SJSA1 (cell line): ENCODE measurements at regions not wholly inside any gene's neighbourhood (a gene's known extent, or its start where the extent isn't known, plus 50 kb on each side); places are given as distances from the start of the nearest gene placed in this dataset.

Experiments used
- DNase-seq, 2 experiments: peaks; one replicate each; pipeline ENCODE4 v3.0.0-alpha.2; 2015 to 2020; ENCODE audit warnings: low spot score in 2 of 2, low read depth in 1 of 2
- H3K27ac ChIP-seq: fragments of 250-450 bp; sonication (Bioruptor Pico); 2 replicates; pipeline ENCODE4 v1.5.1; 2020; ENCODE audit warnings: mild to moderate bottlenecking, moderate library complexity
- H3K27me3 ChIP-seq: fragments of 250-450 bp; sonication (Bioruptor Pico); replicated peaks from 2 replicates; pipeline ENCODE4 v1.5.1; 2020; ENCODE audit warnings: mild to moderate bottlenecking, moderate library complexity
- H3K36me3 ChIP-seq: fragments of 250-450 bp; sonication (Bioruptor Pico); 2 replicates; pipeline ENCODE4 v1.5.1; 2020; ENCODE audit warnings: mild to moderate bottlenecking
- H3K4me1 ChIP-seq: fragments of 250-450 bp; sonication (Bioruptor Pico); replicated peaks from 2 replicates; pipeline ENCODE4 v1.6.1; 2021; ENCODE audit warnings: mild to moderate bottlenecking
- H3K4me3 ChIP-seq: fragments of 250-450 bp; sonication (Bioruptor Pico); 2 replicates; pipeline ENCODE4 v1.5.1; 2020; ENCODE audit warnings: mild to moderate bottlenecking
- H3K9me3 ChIP-seq: fragments of 250-450 bp; sonication (Bioruptor Pico); replicated peaks from 2 replicates; pipeline ENCODE4 v1.5.1; 2020; ENCODE audit warnings: mild to moderate bottlenecking

DNA sequence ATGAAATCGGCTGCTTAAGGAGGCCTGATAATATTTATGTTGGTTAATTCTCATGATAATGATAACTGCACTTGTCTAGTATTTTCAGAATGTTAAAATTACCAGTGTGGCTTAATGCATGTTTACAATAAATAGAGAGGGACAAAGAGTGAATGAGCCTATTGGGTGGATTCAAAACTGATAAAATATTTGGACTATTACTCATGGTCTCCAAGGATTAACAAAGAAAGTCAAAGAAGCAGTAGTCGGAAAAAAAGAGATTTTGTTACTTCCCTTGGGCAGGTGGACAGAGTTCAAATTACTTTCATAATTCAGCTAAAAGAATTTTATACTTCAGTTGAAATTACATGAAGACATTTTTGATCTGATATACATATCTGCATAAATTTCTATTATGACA, 258.2 kb upstream of the PMFBP1 start:
- no peaks in the 10 kb centered on the region for H3K4me1 ChIP-seq
- H3K9me3 ChIP-seq, result peaks cover 9% of the 10 kb centered on the region; the same call in 1 of the 2 replicates
- H3K4me3 ChIP-seq, result no peak overlapping the region
- no peak overlapping the region for H3K27ac ChIP-seq
- no peaks in the 10 kb centered on the region for H3K27me3 ChIP-seq
- no peak for DNase-seq
- no peaks in the 10 kb centered on the region for H3K36me3 ChIP-seq

DNA sequence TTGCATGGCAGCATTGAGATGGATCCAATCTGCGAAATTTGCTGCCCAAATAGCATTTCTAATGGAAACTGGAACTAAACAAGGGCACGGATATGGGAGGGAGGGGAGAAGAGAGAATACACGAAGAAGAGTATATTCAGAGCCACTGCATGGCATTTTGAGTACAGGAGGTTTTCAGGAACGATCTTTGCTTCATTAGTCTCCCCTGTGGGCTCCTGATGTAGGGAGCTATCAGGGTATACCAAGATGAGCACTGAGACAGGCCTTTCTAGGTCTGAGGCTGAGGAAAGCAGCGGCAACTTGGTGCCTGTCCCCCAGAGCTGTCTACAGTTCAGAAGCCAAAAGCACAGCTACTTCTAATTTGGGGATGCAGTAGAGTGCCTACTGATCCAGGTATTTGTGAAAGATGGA, 257.7 kb upstream of the PMFBP1 start:
- no peaks in the 10 kb centered on the region for H3K36me3 ChIP-seq
- H3K4me3 ChIP-seq, result no peak overlapping the region
- no peak for DNase-seq
- no peak overlapping the region for H3K27ac ChIP-seq
- peaks cover 8% of the 10 kb centered on the region; the same call in 1 of the 2 replicates for H3K9me3 ChIP-seq
- no peaks in the 10 kb centered on the region for H3K27me3 ChIP-seq
- no peaks in the 10 kb centered on the region for H3K4me1 ChIP-seq

DNA sequence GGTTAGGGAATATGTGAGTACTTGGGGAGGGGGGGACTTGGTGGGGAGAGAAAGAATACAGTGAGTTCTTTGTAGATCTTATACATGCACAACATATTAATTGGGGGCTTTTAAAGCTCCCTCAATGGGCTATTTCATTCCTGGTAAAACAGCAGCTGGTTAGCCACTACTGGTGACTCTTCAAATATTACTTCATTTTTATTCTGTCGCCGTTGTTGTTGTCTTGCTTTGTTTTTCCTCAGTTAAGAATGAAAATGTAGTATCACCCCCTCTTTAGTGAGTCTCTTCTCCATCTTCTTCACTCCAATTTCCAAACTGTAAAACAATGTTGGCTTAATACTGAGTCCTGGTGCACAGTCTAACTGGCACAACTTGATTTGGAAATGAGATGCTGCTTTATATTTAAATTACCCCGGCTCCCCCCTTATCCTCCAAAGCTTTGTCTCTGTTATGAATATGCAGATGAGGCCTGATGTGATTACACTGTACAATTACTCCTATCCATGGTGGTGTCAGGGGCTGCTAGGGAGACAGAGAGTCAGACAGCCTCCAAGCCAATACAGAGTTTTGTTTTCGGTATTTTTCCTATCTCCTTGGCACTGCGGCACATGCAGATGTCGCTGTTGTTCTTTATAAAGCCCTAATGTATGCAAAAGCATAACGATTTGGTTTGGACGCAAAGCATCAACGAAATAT, 256.9 kb upstream of the PMFBP1 start:
- no peaks in the 10 kb centered on the region for H3K36me3 ChIP-seq
- H3K4me1 ChIP-seq, result no peaks in the 10 kb centered on the region
- DNase-seq, result no peak

DNA sequence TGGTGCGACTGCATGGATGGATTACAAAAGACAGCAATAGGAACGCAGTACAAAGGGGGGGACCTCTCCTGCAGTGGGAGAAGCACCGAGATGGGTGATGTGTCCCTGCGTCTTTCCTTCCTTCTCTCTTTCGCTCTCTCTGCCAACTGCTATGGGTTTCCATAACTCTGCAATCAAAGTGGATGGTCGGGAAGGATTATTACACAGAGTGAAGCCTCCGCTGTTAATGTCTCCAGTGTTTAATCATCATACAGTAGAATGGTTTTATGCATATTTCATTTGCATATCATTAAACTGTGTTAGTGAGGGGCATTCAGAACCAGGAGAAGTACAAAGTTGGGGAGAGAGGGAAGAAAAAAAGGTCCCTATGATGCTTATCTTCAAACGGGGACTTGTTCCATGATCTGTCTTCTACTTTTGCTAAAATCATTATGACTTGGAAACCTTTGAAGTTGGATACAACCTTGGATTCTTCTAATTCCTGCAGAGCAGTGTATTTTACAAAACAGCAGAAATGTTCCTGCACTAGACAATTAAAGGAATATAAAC, 255.9 kb upstream of the PMFBP1 start:
- Histone ChIP-seq H3K9me3 (no peaks in the 10 kb centered on the region), H3K27me3 (no peaks in the 10 kb centered on the region), H3K4me3 (no peak overlapping the region), H3K36me3 (no peaks in the 10 kb centered on the region), H3K27ac (no peak overlapping the region), H3K4me1 (no peaks in the 10 kb centered on the region)
- no peak for DNase-seq

More for the DNA sequence above, 256.9 kb upstream of the PMFBP1 start:
- Histone ChIP-seq H3K4me3 (no peak overlapping the region), H3K27me3 (no peaks in the 10 kb centered on the region), H3K27ac (no peak overlapping the region), H3K9me3 (peaks cover under 1% of the 10 kb centered on the region; the same call in 1 of the 2 replicates)

DNA sequence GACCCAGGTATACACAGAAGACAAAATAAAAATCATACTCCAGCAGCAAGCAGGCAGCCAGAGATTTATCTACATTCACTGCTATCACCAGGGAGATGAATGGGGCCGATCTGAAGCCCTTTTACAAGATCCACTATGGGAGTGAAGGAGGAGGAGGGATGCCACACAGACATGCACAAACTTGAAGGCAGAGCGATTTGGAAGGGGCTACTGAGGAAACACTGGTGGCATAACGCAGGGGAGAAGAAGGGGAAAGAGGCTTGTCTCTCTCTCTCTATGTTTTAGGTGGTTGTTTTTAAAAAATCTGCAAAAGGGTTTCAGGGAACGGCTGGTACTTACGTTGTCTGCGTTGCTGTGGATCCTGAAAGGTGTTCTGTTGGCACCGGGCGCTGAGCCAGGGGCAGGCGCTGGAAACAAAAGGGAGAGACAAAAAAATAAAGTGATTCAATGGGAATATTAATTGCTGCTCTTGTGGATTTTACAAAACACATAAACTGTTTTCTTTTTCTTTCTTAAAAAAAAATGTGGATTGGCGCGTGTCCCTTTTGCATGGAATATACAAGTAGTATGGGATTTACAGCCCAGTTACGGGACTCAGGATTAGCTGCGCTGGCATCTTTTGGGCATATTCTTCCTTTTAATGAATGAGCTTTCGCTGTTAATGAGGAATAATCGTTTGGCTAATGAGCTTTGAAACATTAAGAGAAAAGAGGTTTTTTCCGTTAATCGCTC, 255.3 kb upstream of the PMFBP1 start:
- Histone ChIP-seq H3K36me3 (no peaks in the 10 kb centered on the region), H3K9me3 (0 out of 2 replicates have a peak, but pooled peaks cover 2% of the 10 kb centered on the region), H3K4me3 (no peak overlapping the region), H3K27ac (no peak overlapping the region), H3K4me1 (no peaks in the 10 kb centered on the region), H3K27me3 (no peaks in the 10 kb centered on the region)
- no peak for DNase-seq

DNA sequence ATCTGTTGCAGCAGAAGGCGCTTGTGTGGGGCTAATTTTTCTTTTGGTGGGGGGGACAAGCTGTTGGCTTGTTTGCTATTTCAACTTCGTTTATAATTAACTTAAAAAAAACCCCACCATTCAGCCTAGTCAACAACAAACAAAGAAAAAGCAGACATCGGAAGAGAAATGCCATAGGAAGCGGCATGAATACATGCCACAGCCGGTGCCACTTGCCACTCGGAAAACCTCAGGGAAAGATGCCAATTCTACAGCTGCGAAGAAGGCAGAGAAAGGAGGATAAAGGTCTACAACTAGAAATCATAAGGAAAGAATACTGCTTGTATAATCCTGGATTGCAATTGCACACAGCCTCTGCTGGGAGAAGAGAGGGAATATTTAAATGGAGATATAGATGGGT, 254.4 kb upstream of the PMFBP1 start:
- Histone ChIP-seq H3K36me3 (no peaks in the 10 kb centered on the region), H3K4me1 (no peaks in the 10 kb centered on the region), H3K27ac (no peak overlapping the region), H3K27me3 (no peaks in the 10 kb centered on the region), H3K4me3 (no peak overlapping the region), H3K9me3 (0 out of 2 replicates have a peak, but pooled peaks cover 5% of the 10 kb centered on the region)
- DNase-seq, result no peak

DNA sequence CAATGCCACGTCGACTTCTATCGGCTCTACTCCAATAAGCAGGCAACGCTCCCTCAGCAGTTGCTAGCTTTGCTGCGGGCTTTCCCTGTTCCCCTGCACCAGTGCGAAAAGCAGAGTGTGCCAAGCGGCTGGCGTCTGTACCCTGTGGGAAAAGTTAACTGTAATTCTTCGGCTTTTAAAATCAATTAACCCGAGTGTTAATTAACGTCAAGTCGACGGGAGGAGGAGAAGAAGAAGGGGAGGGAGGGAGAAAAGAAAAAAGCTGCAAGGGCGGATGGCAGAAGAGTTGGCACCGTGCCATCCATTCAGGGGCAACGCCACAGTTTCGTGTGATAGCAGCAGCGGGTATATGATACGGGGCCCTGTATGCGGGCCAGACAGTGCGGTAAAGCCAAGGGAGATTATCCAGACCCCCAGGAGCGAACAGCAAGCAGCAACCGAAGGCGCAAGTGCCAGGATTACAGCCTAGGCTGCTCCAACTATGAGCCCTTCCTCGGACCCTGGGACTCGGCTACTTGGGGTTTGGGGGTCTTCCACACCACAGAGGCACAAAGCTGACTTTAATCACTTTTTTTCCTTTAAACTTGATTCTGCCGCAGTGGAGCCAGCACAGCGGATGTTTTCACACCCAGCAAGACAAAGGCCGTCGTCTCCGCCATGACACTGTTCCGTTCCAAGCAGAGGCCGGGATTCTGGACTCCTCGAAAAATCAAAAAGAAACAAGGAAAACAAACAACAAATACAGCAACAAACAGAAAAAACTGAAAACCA, 253.8 kb upstream of the PMFBP1 start:
- no peak for DNase-seq
- no peak overlapping the region for H3K27ac ChIP-seq

DNA sequence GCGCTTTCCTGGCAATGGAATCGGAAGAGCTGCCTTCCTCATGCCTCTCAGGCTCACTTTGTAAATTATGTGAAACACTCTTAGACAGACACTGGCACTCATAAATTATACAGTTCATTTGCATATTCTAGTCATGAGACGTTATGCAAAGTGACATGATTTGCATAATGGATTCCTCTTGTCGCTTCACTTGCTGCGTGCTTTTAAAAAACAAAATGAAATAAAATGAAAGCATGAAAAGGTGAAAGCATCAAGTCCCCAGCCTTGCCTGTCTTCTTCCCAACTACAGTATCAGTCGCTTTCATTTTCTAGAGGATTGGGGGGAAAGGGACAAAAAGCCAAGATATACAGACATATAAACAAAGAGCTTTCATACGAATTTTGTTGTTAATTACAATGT, 252.8 kb upstream of the PMFBP1 start:
- Histone ChIP-seq H3K36me3 (no peaks in the 10 kb centered on the region), H3K9me3 (0 out of 2 replicates have a peak, but pooled peaks cover 5% of the 10 kb centered on the region), H3K4me1 (no peaks in the 10 kb centered on the region), H3K4me3 (no peak overlapping the region), H3K27ac (no peak overlapping the region), H3K27me3 (no peaks in the 10 kb centered on the region)
- DNase-seq, result no peak

More for the DNA sequence above, 253.8 kb upstream of the PMFBP1 start:
- no peak overlapping the region for H3K4me3 ChIP-seq
- H3K9me3 ChIP-seq, result 0 out of 2 replicates have a peak, but pooled peaks cover 5% of the 10 kb centered on the region
- no peaks in the 10 kb centered on the region for H3K27me3 ChIP-seq
- H3K36me3 ChIP-seq, result no peaks in the 10 kb centered on the region
- H3K4me1 ChIP-seq, result no peaks in the 10 kb centered on the region

DNA sequence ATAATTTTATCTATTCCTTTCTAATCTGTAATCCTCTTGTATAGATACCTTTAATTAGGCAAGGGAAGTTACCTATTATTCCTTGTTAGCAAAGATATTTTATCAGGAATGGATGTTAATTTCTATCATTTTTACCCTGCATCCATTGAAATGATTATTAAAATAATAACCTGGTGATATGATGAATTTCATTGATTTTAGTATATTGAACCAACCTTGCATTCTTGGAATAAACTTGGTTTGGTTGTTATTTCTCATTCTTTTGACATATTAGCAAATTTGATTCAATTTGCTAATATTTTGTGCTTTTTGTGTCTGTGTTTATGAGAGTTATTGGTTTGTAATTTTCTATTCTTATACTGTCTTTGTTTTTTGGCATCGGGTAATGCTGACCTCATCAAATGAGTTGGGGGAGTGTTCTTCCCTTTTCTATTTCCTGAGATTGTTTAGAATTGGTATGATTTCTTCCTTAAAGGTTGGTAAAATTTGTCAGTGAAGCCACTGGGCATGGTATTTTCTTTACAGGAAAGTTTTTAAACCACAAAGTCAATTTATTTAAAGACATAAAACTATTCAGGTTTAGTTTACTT, 250.4 kb upstream of the PMFBP1 start:
- H3K9me3 ChIP-seq, result 0 out of 2 replicates have a peak, but pooled peaks cover 5% of the 10 kb centered on the region
- DNase-seq, result no peak
- no peaks in the 10 kb centered on the region for H3K36me3 ChIP-seq
- H3K27me3 ChIP-seq, result no peaks in the 10 kb centered on the region
- H3K27ac ChIP-seq, result no peak overlapping the region
- no peaks in the 10 kb centered on the region for H3K4me1 ChIP-seq
- H3K4me3 ChIP-seq, result no peak overlapping the region

DNA sequence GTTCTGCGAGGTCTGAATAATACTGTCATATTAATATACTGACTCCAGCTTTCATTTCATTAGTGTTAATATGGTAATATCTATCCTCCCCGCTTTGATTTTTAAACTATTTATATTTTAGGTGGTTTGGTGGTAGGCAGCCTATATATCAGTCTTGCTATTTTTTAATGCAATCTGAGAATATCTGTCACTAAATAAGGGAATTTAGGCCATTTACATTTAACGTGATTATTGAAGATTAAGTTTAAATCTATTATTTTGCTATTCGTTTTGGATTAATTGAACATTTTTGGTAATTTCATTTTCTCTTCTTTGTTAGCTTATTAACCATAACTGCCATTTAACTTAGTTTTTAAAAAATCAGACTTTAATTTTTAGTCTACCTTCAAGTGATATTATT, 247.7 kb upstream of the PMFBP1 start:
- Histone ChIP-seq H3K9me3 (0 out of 2 replicates have a peak, but pooled peaks cover 5% of the 10 kb centered on the region), H3K4me1 (no peaks in the 10 kb centered on the region), H3K27me3 (no peaks in the 10 kb centered on the region), H3K36me3 (no peaks in the 10 kb centered on the region), H3K4me3 (no peak overlapping the region), H3K27ac (no peak overlapping the region)
- no peak for DNase-seq

DNA sequence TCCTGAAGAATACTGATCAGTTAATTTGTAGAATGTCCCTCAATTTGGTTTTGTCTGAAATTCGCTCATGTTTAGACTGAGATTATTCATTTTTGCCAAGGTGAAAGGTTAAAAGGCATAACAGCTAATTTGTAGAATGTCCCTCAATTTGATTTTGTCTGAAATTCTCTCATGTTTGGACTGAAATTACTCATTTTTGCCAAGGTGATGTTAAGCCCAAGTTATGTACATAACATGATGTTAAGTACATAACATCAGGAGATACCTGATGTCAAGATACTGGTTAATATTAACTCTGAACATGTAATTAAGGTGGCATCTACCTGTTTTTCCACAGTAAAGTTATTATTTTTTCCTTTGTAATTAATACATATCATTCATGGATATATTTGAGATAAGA, 243.4 kb upstream of the PMFBP1 start:
- Histone ChIP-seq H3K4me1 (no peaks in the 10 kb centered on the region), H3K27me3 (no peaks in the 10 kb centered on the region), H3K4me3 (no peak overlapping the region), H3K36me3 (no peaks in the 10 kb centered on the region), H3K27ac (no peak overlapping the region), H3K9me3 (no peaks in the 10 kb centered on the region)
- no peak for DNase-seq

DNA sequence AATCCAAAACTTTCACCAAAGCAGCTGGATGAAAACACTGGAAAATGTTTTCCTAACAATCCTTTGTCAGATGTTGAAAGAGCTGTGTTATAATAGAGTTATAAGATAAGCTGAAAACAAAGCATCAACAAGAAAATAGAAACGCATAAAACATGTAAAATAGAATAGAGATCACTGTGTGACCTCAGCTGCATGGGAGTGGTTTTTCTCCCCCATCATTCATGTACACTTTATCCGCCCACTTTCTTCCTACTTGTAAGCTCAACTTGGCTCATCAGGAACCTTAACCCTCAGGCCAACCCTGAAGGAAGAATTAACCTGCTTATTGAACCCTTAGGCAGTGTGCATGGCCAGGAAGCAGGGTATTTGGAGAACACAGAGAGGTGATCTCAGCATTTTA, 238.5 kb upstream of the PMFBP1 start:
- H3K9me3 ChIP-seq, result no peaks in the 10 kb centered on the region
- no peaks in the 10 kb centered on the region for H3K27me3 ChIP-seq
- H3K36me3 ChIP-seq, result no peaks in the 10 kb centered on the region
- DNase-seq, result no peak
- no peak overlapping the region for H3K4me3 ChIP-seq
- H3K4me1 ChIP-seq, result no peaks in the 10 kb centered on the region
- no peak overlapping the region for H3K27ac ChIP-seq

DNA sequence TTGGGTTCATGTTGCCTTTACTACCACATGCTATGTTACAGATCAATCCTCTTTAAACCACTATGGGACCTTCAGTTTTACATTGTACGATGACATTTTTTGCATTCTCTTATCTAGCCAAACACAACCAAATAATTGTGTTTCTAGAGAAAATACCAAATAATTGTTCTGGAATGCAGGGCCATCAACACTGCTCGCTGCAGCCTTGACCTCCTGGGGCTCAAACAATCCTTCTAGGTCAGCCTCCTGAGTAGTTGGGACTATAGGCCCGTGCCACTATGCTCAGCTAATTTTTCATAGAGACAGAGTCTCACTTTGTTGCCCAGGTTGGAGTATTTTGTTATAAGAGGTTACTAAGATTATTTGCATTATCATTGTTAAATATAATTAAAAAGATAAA, 237.5 kb upstream of the PMFBP1 start:
- H3K36me3 ChIP-seq, result no peaks in the 10 kb centered on the region
- H3K27ac ChIP-seq, result no peak overlapping the region
- no peaks in the 10 kb centered on the region for H3K9me3 ChIP-seq
- H3K4me3 ChIP-seq, result no peak overlapping the region
- H3K27me3 ChIP-seq, result no peaks in the 10 kb centered on the region
- no peaks in the 10 kb centered on the region for H3K4me1 ChIP-seq
- no peak for DNase-seq
